ENCODE measurements at regions not wholly inside any gene's neighbourhood (a gene's known extent, or its start where the extent isn't known, plus 50 kb on each side); places are given as distances from the start of the nearest gene placed in this dataset.

GRCh38 chr5:171640480-171640879 lies 145.1 kb upstream of the SMIM23 start:
- TF ChIP-seq CTCF (IDR thresholded peaks at IDR 0.05; ENCODE audit: low read depth, low read length) = no peak
- no peak overlapping the region for H3K4me3 ChIP-seq (ENCODE audit: low read depth, low read length)

DNA sequence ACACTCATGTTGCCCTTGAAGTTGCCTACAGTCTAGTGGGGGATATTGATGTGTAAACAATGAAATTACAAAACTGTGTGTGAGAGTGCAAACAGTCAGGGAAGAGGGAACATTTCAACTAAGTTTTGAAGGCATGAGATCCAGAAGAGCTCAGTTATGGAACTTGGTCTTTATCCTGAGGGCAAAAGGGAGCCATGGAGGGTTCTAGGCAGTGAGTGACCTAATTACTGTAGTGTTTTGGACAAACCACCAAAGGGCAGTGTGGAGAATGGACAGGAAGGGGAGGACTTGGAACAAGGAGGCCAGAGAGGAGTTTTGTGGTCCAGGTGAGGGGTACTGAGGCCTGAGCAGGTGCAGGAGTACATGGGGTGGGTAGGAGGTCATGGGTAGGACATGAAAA lies 143.7 kb upstream of the SMIM23 start:
- no peak overlapping the region for H3K4me3 ChIP-seq (ENCODE audit: low read depth, low read length)
- no peak for TF ChIP-seq CTCF (IDR thresholded peaks at IDR 0.05; ENCODE audit: low read depth, low read length)

DNA sequence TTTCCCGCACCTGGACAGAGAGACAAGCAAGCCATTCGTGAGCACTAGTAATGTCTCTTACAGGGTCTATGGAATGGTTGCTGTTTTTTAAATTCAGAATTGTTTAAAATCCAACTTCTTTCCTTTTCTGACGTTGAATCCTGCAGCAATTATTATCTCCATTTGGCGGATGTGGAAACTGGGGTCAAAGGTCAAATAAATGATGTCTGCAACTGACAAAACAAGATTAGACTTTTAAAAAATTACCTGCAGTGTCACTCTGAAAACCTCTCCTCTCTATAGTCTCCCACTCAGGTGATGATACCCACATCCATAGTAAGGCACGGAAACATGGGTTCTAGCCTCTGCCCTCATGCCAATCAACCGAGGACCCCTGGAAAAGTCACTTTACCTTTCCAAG lies 142.7 kb upstream of the SMIM23 start:
- no peak for TF ChIP-seq CTCF (IDR thresholded peaks at IDR 0.05; ENCODE audit: low read depth, low read length)
- no peak overlapping the region for H3K4me3 ChIP-seq (ENCODE audit: low read depth, low read length)

DNA sequence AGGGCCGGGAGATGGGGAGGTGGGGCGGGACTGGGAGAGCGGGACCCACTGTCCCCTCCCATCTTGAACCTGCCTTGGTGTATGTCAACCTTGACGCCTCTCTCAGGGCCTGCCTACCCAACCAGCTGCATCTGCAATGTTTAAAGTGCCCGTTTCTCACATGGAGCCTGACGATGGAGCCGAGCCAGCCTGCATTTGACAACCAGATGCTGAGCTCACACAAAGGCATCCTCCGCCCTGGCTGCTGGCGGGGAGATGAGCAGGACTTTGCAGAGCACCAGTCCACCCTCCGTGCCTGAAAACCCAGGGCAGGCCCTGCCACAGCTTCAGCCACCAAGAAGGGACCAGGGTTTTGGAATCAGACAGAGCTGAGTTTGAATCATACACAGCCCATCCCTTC lies 141.1 kb upstream of the SMIM23 start:
- H3K4me3 ChIP-seq (ENCODE audit: low read depth, low read length) = no peak overlapping the region
- TF ChIP-seq CTCF (IDR thresholded peaks at IDR 0.05; ENCODE audit: low read depth, low read length) = no peak

DNA sequence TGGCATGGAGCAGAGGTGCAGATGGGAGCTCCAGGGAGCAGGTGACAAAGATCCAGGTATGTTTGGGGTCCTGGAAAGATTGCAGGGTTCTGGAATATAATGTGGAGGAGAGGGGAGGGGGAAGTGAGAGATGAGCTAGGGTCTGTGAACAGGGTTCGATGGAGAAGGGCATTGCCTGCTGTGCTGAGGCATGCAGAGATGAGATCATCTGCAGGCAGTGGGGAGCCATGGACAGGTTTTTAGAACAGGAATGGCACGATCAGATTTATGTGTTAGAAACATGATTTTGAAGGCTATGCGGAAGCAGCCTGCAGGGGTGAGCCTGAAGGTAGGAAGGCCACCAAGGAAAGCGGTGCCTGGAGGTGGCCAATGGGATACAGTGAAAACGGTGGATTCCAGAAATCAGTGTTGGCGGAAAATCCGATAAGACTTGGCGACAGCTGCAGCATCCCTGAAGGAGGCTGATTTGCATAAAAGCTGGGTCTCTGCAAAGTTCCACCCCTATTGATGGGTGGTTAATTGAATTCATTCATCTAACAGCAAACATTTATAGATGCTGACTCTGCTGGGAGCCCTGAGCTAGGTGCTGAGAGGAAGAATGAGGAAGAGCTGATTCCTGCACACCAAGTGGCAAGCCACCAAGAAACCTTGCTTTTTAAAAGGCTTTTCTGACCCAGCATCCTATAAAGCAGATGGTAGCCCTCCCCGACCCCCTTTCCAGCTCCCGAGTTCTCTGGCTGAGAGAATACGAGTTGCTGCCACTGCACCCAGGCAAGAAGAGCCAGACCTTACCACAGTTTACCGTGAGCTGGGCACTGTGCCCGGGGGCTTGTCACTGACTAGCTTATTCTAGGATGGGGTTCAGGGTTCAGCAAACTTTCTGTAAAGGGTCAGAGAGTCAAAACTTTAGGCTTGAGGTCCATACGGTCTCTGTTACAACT lies 139.2 kb upstream of the SMIM23 start:
- TF ChIP-seq CTCF (IDR thresholded peaks at IDR 0.05; ENCODE audit: low read depth, low read length) = no peak
- H3K4me3 ChIP-seq (ENCODE audit: low read depth, low read length) = no peak overlapping the region

GRCh38 chr5:171647043-171647903 lies 138.3 kb upstream of the SMIM23 start:
- H3K4me3 ChIP-seq (ENCODE audit: low read depth, low read length) = no peak overlapping the region
- TF ChIP-seq CTCF (IDR thresholded peaks at IDR 0.05; ENCODE audit: low read depth, low read length) = 0 out of 2 replicates have a peak, but pooled peaks have one; percentile 5

DNA sequence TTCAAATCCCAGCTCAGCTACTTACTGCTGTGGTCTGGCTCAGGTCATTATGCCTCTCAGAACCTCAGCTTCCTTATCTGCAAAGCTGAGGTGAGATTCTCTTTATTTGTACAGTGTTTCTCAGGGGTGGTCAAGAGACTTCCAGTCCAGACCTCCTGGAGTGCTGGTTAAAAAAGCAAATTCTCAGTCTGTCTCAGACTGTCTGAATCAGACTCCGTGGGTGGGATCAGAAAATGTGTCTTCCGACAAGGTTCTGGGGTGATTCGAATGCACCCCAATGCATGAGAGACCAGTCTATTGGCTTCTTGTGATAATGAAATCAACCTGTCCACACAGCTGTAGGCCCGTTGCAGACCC lies 137.7 kb upstream of the SMIM23 start:
- TF ChIP-seq CTCF (IDR thresholded peaks at IDR 0.05; ENCODE audit: low read depth, low read length) = no peak

More for the DNA sequence above, 137.7 kb upstream of the SMIM23 start:
- no peak overlapping the region for H3K4me3 ChIP-seq (ENCODE audit: low read depth, low read length)

All from WI38 (cell line).